Liver (tissue), 8 donors: ENCODE measurements at regions not wholly inside any gene's neighbourhood (a gene's known extent, or its start where the extent isn't known, plus 50 kb on each side); places are given as distances from the start of the nearest gene placed in this dataset.

Experiments
- DNase-seq: peaks from one replicate; pipeline ENCODE4 v3.0.0-alpha.2; 2017; ENCODE audit warnings: low spot score
- H3K27ac ChIP-seq, 2 donors: one replicate each; pipeline ENCODE4 v1.7.0; 2013; ENCODE audit warnings: inconsistent platforms in 2 of 2, low read length in 2 of 2, control low read depth in 1 of 2, low read depth in 1 of 2, mild to moderate bottlenecking in 1 of 2
- H3K27me3 ChIP-seq, 4 donors: one replicate each; pipeline versions ENCODE4 v1.6.1 to v1.7.0; 2013; ENCODE audit warnings: low read length in 3 of 4, inconsistent platforms in 1 of 4, mild to moderate bottlenecking in 1 of 4, moderate library complexity in 1 of 4; ENCODE audit not compliant: control insufficient read depth in 4 of 4, insufficient read depth in 4 of 4
- H3K36me3 ChIP-seq, 4 donors: one replicate each; pipeline versions ENCODE4 v1.6.1 to v1.7.0; 2013; ENCODE audit warnings: low read length in 3 of 4, mild to moderate bottlenecking in 3 of 4, low read depth in 1 of 4, moderate library complexity in 1 of 4; ENCODE audit not compliant: control insufficient read depth in 4 of 4, insufficient read depth in 3 of 4
- H3K4me1 ChIP-seq, 4 donors: one replicate each; pipeline versions ENCODE4 v1.6.1 to v1.7.0; 2013; ENCODE audit warnings: low read length in 3 of 4, mild to moderate bottlenecking in 3 of 4, moderate library complexity in 1 of 4; ENCODE audit not compliant: control insufficient read depth in 4 of 4, insufficient read depth in 4 of 4
- H3K4me3 ChIP-seq, 3 donors: one replicate each; pipeline versions ENCODE4 v1.6.1 to v1.7.0; 2013; ENCODE audit warnings: low read length in 3 of 3, control low read depth in 1 of 3, low read depth in 1 of 3, mild to moderate bottlenecking in 1 of 3
- H3K9ac ChIP-seq, 2 donors: one replicate each; pipeline ENCODE4 v1.7.0; 2013; ENCODE audit warnings: low read length in 2 of 2, mild to moderate bottlenecking in 2 of 2, moderate library complexity in 2 of 2, control low read depth in 1 of 2, low read depth in 1 of 2
- H3K9me3 ChIP-seq, 4 donors: one replicate each; pipeline versions ENCODE4 v1.6.1 to v1.7.0; 2013; ENCODE audit warnings: low read length in 3 of 4; ENCODE audit not compliant: control insufficient read depth in 4 of 4
- EGR1 ChIP-seq, 2 donors: IDR thresholded peaks; 2 replicates each; pipeline ENCODE4 v1.6.1; 2016 to 2018; ENCODE audit warnings: antibody characterized with exemption in 2 of 2, low read depth in 2 of 2
- FOXA1 ChIP-seq: IDR thresholded peaks from 2 replicates; pipeline ENCODE4 v1.6.1; 2016; ENCODE audit warnings: antibody characterized with exemption
- FOXA2 ChIP-seq: IDR thresholded peaks from 2 replicates; pipeline ENCODE4 v1.6.1; 2016; ENCODE audit warnings: antibody characterized with exemption
- GABPA ChIP-seq, 2 donors: IDR thresholded peaks in 1 of 2; conservative IDR thresholded peaks in 1 of 2; 2 replicates each; pipeline ENCODE4 v1.6.1; 2016; ENCODE audit warnings: antibody characterized with exemption in 2 of 2, mild to moderate bottlenecking in 1 of 2, moderate library complexity in 1 of 2
- HNF4A ChIP-seq, 2 donors: conservative IDR thresholded peaks; 2 replicates each; pipeline ENCODE4 v1.6.1; 2016; ENCODE audit warnings: antibody characterized with exemption in 2 of 2, mild to moderate bottlenecking in 2 of 2
- HNF4G ChIP-seq: IDR thresholded peaks from 2 replicates; pipeline ENCODE4 v1.6.1; 2016; ENCODE audit warnings: antibody characterized with exemption
- JUND ChIP-seq, 2 donors: IDR thresholded peaks; 2 replicates each; pipeline ENCODE4 v1.6.1; 2016; ENCODE audit warnings: antibody characterized with exemption in 2 of 2
- NR2F2 ChIP-seq: IDR thresholded peaks from 2 replicates; pipeline ENCODE4 v1.6.1; 2016; ENCODE audit warnings: antibody characterized with exemption
- RAD21 ChIP-seq, 2 donors: IDR thresholded peaks; 2 replicates each; pipeline ENCODE4 v1.6.1; 2016; ENCODE audit warnings: antibody characterized with exemption in 2 of 2, mild to moderate bottlenecking in 2 of 2
- RXRA ChIP-seq, 2 donors: IDR thresholded peaks; 2 replicates each; pipeline ENCODE4 v1.6.1; 2017 to 2018; ENCODE audit warnings: antibody characterized with exemption in 2 of 2, mild to moderate bottlenecking in 1 of 2
- SP1 ChIP-seq: IDR thresholded peaks from 2 replicates; pipeline ENCODE4 v1.6.1; 2018; ENCODE audit warnings: antibody characterized with exemption, mild to moderate bottlenecking
- TAF1 ChIP-seq: conservative IDR thresholded peaks from 2 replicates; pipeline ENCODE4 v1.6.1; 2016; ENCODE audit warnings: antibody characterized with exemption, mild to moderate bottlenecking
- YY1 ChIP-seq: IDR thresholded peaks from 2 replicates; pipeline ENCODE4 v1.6.1; 2016; ENCODE audit warnings: antibody characterized with exemption, mild to moderate bottlenecking
- WGBS: extraction: QIAGEN DNeasy Blood & Tissue Kit; methylation state at CpG from one replicate; pipeline ENCODE4 v1.1.7; 2013; 5-methylcytosine and 5-hydroxymethylcytosine counted together
- TF ChIP-seq, protein P1 (sequence below): IDR thresholded peaks from 2 replicates; pipeline ENCODE4 v1.6.1; 2016; ENCODE audit warnings: antibody characterized with exemption
- TF ChIP-seq, protein P2 (sequence below): IDR thresholded peaks from 2 replicates; pipeline ENCODE4 v1.6.1; 2016; ENCODE audit warnings: antibody characterized with exemption
- TF ChIP-seq, protein P3 (sequence below): fragments of 150-350 bp; IDR thresholded peaks from 2 replicates; pipeline ENCODE4 v1.5.1; 2017; ENCODE audit warnings: improper control_type of control experiment, low read depth, low read length; ENCODE audit not compliant: missing input control
- TF ChIP-seq, protein P4 (sequence below): IDR thresholded peaks from 2 replicates; pipeline ENCODE4 v1.6.1; 2016; ENCODE audit warnings: antibody characterized with exemption
- TF ChIP-seq, protein P5 (sequence below): IDR thresholded peaks from 2 replicates; pipeline ENCODE4 v1.6.1; 2016; ENCODE audit warnings: antibody characterized with exemption, mild to moderate bottlenecking
- donor health status: healthy.
- donor health status: healthy.
- donor health status: healthy.
- donor health status: healthy.
- donor health status: healthy.

DNA sequence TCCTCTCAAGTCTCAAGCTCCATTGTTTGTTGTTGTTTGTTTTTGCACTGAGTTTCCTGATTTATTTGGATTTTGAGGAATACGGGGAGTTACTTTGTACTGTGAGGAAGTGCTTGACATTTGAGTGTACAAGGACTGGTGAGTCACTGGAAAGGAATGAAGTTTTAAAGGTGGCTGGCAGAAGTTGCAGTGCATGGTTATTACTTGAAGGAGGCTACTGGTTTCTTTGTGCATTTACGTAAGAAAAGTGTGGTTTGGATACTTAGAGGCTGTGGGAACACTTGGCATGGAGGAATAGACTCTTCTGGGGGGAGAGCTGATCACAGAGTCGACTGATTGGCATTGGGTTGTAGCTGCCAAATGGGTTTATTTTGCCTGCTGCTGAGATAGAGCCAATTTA is 919.0 kb downstream of the TAF11L14 start:
- Histone ChIP-seq H3K4me1 (no peaks in the 10 kb centered on the region), H3K27ac (no peak overlapping the region), H3K4me3 (no peak overlapping the region), H3K36me3 (no peaks in the 10 kb centered on the region), H3K9me3 (peaks cover 0 to 8% (median 4%) of the 10 kb centered on the region in 4 donors), H3K27me3 (no peaks in the 10 kb centered on the region), H3K9ac (no peak overlapping the region)
- TF ChIP-seq HNF4G = no peak
- TF ChIP-seq, protein P1, sequence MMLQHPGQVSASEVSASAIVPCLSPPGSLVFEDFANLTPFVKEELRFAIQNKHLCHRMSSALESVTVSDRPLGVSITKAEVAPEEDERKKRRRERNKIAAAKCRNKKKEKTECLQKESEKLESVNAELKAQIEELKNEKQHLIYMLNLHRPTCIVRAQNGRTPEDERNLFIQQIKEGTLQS = no peak
- no peak for TF ChIP-seq TAF1
- TF ChIP-seq FOXA2 = no peak
- no peak for TF ChIP-seq NR2F2
- TF ChIP-seq JUND (IDR thresholded peaks at IDR 0.05) = no peak
- TF ChIP-seq, protein P2, sequence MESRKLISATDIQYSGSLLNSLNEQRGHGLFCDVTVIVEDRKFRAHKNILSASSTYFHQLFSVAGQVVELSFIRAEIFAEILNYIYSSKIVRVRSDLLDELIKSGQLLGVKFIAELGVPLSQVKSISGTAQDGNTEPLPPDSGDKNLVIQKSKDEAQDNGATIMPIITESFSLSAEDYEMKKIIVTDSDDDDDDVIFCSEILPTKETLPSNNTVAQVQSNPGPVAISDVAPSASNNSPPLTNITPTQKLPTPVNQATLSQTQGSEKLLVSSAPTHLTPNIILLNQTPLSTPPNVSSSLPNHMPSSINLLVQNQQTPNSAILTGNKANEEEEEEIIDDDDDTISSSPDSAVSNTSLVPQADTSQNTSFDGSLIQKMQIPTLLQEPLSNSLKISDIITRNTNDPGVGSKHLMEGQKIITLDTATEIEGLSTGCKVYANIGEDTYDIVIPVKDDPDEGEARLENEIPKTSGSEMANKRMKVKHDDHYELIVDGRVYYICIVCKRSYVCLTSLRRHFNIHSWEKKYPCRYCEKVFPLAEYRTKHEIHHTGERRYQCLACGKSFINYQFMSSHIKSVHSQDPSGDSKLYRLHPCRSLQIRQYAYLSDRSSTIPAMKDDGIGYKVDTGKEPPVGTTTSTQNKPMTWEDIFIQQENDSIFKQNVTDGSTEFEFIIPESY = no peak
- no peak for TF ChIP-seq SP1
- TF ChIP-seq RAD21 (IDR thresholded peaks at IDR 0.05) = no peak
- TF ChIP-seq GABPA (IDR thresholded peaks at IDR 0.05 in 1 of 2, conservative IDR thresholded peaks at IDR 0.05 in 1 of 2) = no peak
- TF ChIP-seq, protein P3, sequence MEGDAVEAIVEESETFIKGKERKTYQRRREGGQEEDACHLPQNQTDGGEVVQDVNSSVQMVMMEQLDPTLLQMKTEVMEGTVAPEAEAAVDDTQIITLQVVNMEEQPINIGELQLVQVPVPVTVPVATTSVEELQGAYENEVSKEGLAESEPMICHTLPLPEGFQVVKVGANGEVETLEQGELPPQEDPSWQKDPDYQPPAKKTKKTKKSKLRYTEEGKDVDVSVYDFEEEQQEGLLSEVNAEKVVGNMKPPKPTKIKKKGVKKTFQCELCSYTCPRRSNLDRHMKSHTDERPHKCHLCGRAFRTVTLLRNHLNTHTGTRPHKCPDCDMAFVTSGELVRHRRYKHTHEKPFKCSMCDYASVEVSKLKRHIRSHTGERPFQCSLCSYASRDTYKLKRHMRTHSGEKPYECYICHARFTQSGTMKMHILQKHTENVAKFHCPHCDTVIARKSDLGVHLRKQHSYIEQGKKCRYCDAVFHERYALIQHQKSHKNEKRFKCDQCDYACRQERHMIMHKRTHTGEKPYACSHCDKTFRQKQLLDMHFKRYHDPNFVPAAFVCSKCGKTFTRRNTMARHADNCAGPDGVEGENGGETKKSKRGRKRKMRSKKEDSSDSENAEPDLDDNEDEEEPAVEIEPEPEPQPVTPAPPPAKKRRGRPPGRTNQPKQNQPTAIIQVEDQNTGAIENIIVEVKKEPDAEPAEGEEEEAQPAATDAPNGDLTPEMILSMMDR = no peak
- TF ChIP-seq YY1 = no peak
- TF ChIP-seq, protein P4, sequence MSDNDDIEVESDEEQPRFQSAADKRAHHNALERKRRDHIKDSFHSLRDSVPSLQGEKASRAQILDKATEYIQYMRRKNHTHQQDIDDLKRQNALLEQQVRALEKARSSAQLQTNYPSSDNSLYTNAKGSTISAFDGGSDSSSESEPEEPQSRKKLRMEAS = no peak
- TF ChIP-seq RXRA (IDR thresholded peaks at IDR 0.05) = no peak
- TF ChIP-seq HNF4A (conservative IDR thresholded peaks at IDR 0.05) = no peak
- TF ChIP-seq, protein P5, sequence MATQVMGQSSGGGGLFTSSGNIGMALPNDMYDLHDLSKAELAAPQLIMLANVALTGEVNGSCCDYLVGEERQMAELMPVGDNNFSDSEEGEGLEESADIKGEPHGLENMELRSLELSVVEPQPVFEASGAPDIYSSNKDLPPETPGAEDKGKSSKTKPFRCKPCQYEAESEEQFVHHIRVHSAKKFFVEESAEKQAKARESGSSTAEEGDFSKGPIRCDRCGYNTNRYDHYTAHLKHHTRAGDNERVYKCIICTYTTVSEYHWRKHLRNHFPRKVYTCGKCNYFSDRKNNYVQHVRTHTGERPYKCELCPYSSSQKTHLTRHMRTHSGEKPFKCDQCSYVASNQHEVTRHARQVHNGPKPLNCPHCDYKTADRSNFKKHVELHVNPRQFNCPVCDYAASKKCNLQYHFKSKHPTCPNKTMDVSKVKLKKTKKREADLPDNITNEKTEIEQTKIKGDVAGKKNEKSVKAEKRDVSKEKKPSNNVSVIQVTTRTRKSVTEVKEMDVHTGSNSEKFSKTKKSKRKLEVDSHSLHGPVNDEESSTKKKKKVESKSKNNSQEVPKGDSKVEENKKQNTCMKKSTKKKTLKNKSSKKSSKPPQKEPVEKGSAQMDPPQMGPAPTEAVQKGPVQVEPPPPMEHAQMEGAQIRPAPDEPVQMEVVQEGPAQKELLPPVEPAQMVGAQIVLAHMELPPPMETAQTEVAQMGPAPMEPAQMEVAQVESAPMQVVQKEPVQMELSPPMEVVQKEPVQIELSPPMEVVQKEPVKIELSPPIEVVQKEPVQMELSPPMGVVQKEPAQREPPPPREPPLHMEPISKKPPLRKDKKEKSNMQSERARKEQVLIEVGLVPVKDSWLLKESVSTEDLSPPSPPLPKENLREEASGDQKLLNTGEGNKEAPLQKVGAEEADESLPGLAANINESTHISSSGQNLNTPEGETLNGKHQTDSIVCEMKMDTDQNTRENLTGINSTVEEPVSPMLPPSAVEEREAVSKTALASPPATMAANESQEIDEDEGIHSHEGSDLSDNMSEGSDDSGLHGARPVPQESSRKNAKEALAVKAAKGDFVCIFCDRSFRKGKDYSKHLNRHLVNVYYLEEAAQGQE = no peak
- no peak for TF ChIP-seq FOXA1
- no peak for TF ChIP-seq EGR1 (IDR thresholded peaks at IDR 0.05; ENCODE audit: low read depth in 2 of 2)
- WGBS = 52% methylated on average over 3 of the region's 3 CpGs
- no peak for DNase-seq
